Kidney (tissue), 13 donors: ENCODE measurements at regions not wholly inside any gene's neighbourhood (a gene's known extent, or its start where the extent isn't known, plus 50 kb on each side); places are given as distances from the start of the nearest gene placed in this dataset.

Source experiments
- DNase-seq, 5 donors: peaks; one replicate each; pipeline ENCODE4 v3.0.0-alpha.2; 2013 to 2020
- FAIRE-seq: peaks from 2 replicates; lab custom pipeline; 2012; peaks lifted over from hg19 to GRCh38; lab: Jason Lieb, UNC
- H3K27ac ChIP-seq, 2 donors: one replicate each; pipeline ENCODE4 v1.7.0; 2013; ENCODE audit warnings: low read depth in 2 of 2, low read length in 2 of 2, inconsistent platforms in 1 of 2
- H3K27me3 ChIP-seq: one replicate; pipeline ENCODE4 v1.7.1; 2013; ENCODE audit warnings: low read length, inconsistent platforms; ENCODE audit not compliant: control insufficient read depth, insufficient read depth
- H3K36me3 ChIP-seq, 3 donors: one replicate each; pipeline versions ENCODE4 v1.7.0 to v1.7.1; 2013; ENCODE audit warnings: low read length in 3 of 3, control low read depth in 1 of 3, inconsistent platforms in 1 of 3; ENCODE audit not compliant: insufficient read depth in 3 of 3, control insufficient read depth in 2 of 3
- H3K4me1 ChIP-seq, 3 donors: one replicate each; pipeline versions ENCODE4 v1.7.0 to v1.7.1; 2013; ENCODE audit warnings: low read length in 3 of 3, inconsistent platforms in 1 of 3, low read depth in 1 of 3; ENCODE audit not compliant: control insufficient read depth in 2 of 3, insufficient read depth in 2 of 3
- H3K4me3 ChIP-seq, 3 donors: one replicate each; pipeline versions ENCODE4 v1.7.0 to v1.8.1; 2013; ENCODE audit warnings: low read length in 3 of 3, control low read depth in 1 of 3, inconsistent platforms in 1 of 3
- H3K9ac ChIP-seq, 3 donors: one replicate each; pipeline versions ENCODE4 v1.7.0 to v1.7.1; 2013; ENCODE audit warnings: low read length in 3 of 3, control low read depth in 1 of 3, inconsistent platforms in 1 of 3
- H3K9me3 ChIP-seq, 3 donors: one replicate each; pipeline versions ENCODE4 v1.7.0 to v1.7.1; 2013; ENCODE audit warnings: low read length in 3 of 3, control low read depth in 1 of 3, inconsistent platforms in 1 of 3; ENCODE audit not compliant: control insufficient read depth in 2 of 3, insufficient read depth in 1 of 3
- CTCF ChIP-seq: IDR thresholded peaks from 3 replicates; pipeline ENCODE4 v1.5.1; 2012; ENCODE audit warnings: mild to moderate bottlenecking, moderate library complexity, borderline replicate concordance; ENCODE audit not compliant: insufficient read depth; ENCODE audit errors: extremely low read depth
- intact Hi-C: fragments of 100-400 bp; cut with DNase I; formaldehyde crosslinking; loops from one replicate; pipeline ENCODE4 v1.11.1; 2022
- donor health status: control.
- donor health status: control.
- donor health status: control.
- donor health status: control.
- donor health status: control.
- donor health status: DM: yes; HTN: yes; CAD: no.
- donor health status: Normal renal cell carcinoma (clear cell type).

- H3K27me3 ChIP-seq = no peaks in the 10 kb centered on the region
- no peak overlapping the region for H3K9ac ChIP-seq
- no peaks in the 10 kb centered on the region for H3K9me3 ChIP-seq
- H3K4me1 ChIP-seq = no peaks in the 10 kb centered on the region
- no peak overlapping the region for H3K4me3 ChIP-seq
- DNase-seq (no peak), FAIRE-seq (no peak)
- intact Hi-C loops = no loop called here
- H3K36me3 ChIP-seq = no peaks in the 10 kb centered on the region
- no peak for TF ChIP-seq CTCF
- no peak overlapping the region for H3K27ac ChIP-seq
Measured at GRCh38 chr1:101081496-101082488, 56.2 kb upstream of the DPH5 start.

GRCh38 chr1:101080859-101081258 lies 55.3 kb upstream of the DPH5 start:
- Histone ChIP-seq H3K4me1 (no peaks in the 10 kb centered on the region), H3K9me3 (no peaks in the 10 kb centered on the region), H3K27me3 (no peaks in the 10 kb centered on the region), H3K9ac (no peak overlapping the region), H3K27ac (no peak overlapping the region), H3K4me3 (no peak overlapping the region), H3K36me3 (no peaks in the 10 kb centered on the region)
- no peak for DNase-seq
- intact Hi-C loops = no loop called here
- no peak for TF ChIP-seq CTCF
- FAIRE-seq = no peak

GRCh38 chr1:101079341-101079740 lies 53.8 kb upstream of the DPH5 start:
- FAIRE-seq = no peak
- intact Hi-C loops = no loop called here

More at GRCh38 chr1:101079341-101079740, 53.8 kb upstream of the DPH5 start:
- H3K27ac ChIP-seq = no peak overlapping the region
- H3K9me3 ChIP-seq = no peaks in the 10 kb centered on the region
- TF ChIP-seq CTCF = no peak
- H3K27me3 ChIP-seq = no peaks in the 10 kb centered on the region
- H3K9ac ChIP-seq = no peak overlapping the region
- no peaks in the 10 kb centered on the region for H3K36me3 ChIP-seq
- no peak overlapping the region for H3K4me3 ChIP-seq
- H3K4me1 ChIP-seq = no peaks in the 10 kb centered on the region
- peak in 1 of 5 donors; percentile 7 for DNase-seq
